HG03457 (cell line): ENCODE measurements at regions not wholly inside any gene's neighbourhood (a gene's known extent, or its start where the extent isn't known, plus 50 kb on each side); places are given as distances from the start of the nearest gene placed in this dataset.

ENCODE experiments used
- ATAC-seq: cut with Tn5 transposase; IDR thresholded peaks from one replicate; pipeline ENCODE4 v1.9.1; 2021; ENCODE audit warnings: moderate number of reproducible peaks; ENCODE audit not compliant: unreplicated experiment

DNA sequence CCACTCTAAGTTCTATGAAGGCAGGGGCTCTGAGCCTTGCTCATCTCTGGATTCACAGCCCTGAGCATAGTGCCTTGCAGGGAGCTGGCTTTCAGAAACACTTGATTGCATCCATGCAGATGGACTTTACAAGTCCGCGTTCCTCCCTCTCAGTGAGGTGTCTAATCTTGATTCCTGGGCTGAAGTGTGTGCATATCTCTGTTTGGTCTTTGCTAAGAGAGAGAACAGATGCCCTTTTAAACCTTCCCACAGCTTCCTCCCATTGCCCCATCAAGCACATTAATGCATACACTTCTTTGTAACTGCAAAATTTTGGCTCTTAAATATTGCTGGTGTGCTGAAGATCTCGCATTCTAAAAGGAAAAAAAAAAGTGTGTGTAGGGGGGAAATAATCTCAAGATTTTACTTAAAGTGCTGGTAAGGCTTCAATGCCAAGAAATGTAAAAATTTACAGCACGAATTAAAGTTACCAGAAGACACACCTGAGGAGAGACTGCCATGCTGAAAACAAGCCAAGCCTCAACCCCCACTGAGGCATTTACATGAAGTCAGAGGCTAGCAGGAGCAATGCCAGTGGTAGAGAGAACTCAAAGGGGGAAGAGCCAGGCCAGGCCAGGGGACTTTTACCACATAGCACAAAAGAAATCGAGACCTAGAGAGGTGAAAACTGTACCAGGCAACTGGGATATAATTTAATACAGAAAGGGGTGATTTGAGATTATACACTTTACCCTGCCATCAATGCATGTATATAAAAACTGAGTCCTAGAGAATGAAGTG, 492.1 kb downstream of the SOX6 start:
- ATAC-seq: no peak

DNA sequence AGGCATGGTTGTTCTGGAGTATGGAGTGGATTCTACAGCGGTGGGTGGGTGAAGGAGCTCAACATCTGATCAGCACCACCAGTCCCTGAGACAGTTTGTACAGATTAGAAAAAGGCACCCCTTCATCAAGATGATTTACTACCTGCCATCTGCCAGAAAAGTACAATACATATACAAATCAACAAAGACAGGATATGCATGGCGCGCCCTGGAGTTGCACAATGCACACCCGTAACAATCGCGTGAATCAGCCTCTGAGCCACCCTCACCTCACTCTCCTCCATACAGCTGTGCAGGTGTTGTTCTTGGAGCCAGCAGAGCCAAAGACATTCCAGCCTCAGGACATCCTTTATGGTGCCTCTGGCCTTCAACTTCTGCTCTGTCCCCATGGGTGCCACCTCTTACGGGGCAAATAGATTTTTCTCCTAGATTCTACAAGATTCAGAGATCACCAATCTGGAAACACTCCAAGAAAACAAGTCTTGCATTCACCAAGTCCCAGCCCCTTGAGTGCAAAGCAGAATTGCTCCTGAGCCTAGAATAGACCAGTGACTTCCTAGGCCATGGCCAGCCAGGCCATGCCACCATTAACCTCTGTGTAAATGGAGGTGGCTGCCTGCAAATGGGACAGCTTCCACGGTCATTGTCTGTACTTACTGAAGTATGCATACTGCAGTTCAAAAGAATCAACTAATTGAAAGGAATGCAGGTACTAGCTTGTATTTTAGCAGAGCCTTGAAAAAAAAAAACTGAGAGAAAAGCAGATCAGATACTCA, 490.9 kb downstream of the SOX6 start:
- no peak for ATAC-seq

DNA sequence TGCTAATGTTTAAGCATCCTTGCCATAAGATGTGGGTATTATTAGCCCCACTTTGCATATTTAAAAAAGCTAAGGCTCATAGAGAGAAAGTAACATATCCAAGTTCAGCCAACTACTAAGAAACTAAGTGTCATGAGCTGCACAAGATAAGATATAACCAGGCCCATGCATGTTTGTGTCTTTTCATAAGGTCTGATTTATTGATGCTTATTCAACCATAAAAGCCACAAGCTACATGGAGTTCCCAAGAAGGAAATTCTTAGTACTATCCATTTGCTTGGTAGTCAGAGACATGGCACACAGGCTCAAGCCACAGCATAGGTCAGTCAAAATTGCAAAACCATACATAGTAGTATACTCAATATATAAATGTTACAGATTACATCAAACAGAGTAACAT, 488.5 kb downstream of the SOX6 start:
- ATAC-seq: no peak

DNA sequence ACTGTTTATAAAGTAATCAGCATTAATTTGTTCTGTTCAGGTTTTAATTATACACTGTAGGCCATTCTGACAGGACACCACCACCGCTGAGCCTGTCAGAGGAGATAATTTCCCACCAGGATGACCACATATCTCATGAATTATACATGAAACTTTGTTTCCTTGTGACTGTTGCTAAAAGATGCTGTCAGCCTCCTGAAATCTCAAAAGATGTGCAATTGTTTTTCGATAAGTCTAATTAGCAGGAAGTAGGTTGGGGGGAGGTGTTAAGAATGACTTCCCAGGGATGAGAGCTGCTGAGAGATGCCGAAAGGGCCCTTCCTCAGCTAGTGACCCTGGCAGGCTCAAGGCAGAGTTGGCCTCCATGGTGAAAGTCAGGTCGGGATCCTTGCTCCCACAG, 485.4 kb downstream of the SOX6 start:
- ATAC-seq: no peak

DNA sequence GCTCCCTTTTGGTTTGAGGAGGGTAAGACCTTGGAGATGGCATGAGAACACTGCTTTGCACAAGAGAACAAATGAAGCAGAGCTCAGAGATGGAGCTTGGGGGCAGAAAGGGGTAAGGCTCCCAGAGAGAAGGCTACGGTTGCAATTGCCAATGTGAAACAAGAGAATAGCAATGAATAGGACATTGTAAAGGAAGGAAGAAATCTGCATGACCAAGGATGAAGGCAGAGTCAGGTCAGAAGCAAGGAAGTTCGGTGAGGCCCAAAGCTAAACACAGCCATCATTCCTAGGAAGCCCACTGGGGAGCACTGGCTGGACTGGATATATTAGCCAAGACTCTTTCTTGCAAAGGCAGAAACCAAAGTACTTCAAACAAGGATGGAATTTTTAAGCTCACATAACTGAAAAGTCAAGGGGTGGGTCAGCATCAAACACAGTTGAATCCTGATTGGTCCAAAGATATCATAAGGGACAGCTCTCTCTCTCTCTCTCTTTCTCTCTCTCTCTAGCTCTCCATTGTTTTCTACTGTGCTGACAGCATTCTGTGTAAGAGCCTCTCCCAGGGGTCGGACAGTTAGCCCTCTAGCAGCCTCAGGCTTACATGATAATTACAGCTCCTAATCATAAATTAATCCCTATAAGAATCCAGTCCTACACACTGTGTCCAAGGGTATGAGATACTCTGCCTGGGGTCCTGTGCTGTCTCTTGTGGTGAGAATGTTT, 484.3 kb downstream of the SOX6 start:
- no peak for ATAC-seq

DNA sequence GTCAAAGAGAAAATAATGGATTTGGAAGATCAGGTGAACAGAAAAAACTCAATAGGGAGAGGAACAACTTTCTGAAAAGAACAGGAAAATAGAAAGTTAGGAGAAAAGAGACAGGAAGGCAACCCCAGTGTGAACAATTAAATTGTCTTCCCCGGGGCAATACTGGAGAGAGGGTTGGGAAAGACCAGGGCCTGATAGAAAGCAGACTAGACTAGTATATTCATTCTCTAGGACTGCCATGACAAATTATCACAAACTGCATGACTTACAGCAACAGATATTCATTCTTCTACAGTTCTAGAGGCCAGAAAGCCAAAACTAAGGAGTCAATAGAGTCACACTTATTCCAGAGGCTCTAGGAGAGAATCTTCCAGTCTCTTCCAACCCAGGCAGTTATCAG, 482.8 kb downstream of the SOX6 start:
- ATAC-seq: no peak

DNA sequence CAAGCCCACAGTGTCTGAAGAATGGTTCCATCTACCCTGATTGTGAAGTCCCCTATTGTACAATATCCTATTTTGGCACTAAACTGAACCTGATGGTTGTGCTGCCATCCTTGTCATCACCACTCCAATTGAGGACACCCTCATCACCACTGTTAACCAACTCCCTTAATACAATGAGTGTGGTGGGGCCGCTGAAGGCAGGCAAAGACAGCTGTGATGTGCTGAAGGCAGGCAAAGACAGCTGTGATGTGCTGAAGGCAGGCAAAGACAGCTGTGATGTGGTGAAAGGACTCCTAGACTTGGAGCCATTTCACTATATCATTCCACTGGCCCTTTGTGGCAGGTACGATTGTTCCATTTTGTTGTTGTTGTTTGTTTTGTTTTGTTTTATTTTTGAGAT, 481.6 kb downstream of the SOX6 start:
- no peak for ATAC-seq

DNA sequence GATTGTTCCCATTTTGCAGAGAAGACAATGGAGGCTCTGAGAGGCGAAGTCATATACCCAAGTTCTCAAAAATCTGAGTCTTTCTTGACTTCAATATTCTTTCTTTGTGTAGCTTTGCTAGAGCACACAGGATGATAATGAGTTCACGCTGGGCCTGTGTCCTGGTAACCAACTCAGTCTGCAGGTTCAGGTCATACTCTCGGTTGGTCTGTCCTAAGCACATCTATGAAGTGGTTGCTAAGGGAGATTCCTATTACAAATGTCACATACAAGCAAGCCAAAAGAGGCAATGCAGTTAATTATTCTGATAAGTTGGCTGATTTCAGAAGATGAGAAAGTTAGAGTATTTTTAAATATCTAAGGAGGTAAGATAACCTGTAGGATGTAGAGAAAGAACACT, 481.0 kb downstream of the SOX6 start:
- ATAC-seq: no peak

DNA sequence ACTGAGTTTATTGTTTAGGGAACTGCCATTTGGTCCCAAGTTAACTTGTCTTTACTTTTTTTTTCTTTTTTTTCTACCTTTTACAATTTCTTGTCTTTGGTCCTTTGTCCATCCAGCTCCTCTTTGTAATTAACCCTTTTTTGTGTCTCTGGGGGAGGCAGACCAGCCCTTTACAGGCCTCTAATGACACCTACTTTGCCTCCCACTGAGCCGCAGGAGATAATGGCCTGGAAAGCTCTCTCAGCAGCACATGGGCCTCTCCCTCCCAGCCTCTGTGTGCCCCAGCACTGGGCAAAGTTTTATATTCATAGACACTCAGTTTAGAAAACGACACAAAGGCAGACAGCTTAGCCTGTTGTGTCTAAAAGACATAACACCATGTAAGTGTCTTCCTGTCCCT, 480.4 kb downstream of the SOX6 start:
- no peak for ATAC-seq

DNA sequence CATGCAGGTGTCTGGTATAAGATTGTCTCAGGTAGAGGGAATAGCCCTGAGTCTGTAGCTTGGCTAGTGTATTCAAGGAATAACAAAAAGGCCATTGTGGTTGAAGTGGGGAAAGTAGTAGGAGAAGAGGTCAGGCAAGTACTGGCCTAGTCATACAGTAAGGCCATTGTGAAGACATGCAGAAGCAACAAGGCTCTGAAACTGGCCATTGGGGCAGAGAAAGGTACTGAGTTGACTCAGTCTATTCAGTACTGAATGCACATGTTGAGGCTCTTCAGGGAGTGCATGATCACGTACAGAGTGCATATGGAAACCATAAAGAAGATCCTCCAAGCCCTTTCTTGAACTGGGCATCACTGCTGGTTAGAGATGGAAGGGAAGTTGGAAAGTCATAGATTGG, 477.6 kb downstream of the SOX6 start:
- no peak for ATAC-seq

DNA sequence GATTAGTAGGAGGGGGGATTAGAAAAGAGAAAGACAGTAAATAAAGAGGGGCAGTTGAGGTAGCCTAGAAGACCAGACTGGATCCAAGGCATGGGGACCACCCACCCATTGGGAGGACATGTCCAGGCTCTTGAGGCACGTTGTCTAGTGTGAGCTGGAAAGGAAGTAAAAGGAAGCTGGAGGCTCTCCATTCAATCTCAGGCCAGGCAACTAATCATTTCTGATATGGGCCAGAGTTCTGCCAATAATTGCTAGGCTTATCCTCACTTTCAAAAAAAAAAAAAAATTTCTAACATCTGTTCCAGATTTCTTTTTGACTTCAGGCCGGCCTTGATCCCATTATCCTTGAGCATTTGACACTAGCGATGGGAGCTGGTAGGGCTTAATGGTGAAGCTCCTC, 476.1 kb downstream of the SOX6 start:
- ATAC-seq: no peak

DNA sequence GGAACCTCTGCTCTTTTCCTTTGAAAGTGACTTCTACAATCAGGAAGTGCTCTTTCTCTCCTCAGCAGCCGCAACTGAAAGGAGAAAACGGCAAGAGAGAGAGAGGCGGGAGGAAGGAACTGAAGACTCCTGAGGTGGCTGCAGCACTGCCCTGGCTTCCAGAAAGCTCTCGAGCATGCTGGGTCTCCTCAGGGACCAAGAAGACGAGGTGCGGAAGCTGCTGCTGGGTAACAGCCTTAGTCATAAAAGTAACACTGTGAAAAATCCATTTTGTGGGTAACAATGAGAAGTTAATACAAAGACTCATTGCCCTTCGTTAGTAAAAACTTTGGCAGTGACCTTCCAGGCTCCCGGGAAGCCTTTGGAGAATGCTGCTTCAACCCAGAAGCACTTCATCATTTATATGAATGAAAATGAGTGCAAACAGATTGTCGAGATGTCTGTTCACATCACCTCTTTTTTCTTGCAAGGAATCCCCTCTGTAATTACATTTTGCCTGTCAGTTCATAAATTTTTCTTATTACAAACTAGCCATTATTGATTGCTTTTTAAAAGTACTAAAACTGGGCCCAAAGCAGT, 473.4 kb downstream of the SOX6 start:
- ATAC-seq: no peak

DNA sequence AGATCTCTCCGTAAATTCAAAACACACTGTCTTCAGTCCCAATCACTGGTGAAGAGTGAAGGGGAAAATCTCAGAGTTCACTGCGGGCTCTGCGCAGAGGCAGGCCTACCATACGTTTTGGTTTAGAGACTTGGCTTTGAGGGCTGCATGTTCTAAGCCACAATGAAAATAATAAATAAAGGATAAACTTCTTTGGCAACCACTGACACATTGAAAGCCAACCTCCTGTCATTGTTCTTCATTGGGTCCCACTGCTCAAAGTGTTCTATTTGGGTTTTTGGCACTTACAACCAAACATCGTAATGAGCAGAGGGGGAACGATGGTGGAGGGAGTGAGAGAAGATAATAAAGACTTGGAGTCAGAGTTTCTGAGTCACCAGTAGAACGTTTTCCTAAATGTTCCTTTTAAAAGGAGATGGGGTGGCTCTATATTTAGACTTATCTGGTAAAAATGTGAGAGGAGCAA, 472.9 kb downstream of the SOX6 start:
- no peak for ATAC-seq

DNA sequence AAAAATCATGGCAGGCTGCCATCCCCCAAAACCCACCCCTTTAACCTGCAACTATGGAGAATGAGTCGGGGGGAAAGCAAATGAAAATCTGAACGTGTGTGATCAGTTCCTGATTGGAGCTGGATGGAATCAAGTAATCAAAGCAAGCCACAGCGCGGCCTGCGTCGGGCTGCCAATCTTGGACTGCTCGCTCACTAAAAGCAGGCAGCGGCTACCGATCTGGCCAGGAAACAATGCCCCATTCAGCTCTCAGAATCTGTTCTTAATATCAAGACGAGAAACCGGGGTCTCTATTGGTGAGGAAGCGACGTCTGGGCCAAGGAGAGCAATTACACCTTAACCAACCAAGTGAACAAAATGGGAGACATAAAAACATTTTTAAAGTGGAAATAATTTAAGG, 472.2 kb downstream of the SOX6 start:
- no peak for ATAC-seq

DNA sequence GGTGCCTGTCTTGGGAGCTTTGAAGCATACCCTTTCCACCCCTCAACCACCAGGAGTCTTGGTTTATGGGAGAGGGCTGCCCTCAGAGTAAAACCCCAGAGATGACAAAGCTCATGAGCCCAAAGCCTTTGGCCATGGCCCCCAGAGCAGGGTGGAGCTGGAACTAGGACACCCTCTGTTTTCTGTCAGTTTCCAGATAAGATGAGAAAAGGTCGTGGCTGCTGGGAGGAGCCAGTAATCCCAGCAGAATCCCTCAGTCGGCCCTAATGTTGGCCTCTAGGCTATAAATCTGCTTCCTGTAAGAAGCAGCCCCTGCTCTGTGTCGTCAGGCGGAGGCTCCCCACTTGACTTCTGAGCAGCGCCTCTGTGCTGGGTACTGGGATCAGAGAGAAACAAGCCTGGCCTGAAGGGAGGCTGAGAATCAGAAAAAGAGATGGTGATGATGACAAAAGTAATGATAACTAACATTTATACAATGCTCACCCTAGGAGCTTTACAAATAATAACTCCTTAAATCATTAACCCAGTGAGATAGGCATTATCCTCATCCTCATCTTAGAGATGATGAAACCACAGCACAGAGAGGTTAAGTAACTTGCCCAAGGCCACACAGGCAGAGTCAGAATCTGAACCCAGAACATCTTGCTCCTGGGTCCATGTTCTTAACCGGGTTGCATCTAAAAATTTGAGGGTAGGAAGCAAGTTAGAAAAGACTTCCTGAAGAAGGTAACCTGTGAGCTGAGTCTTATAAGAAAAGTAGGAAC, 471.4 kb downstream of the SOX6 start:
- ATAC-seq: no peak

DNA sequence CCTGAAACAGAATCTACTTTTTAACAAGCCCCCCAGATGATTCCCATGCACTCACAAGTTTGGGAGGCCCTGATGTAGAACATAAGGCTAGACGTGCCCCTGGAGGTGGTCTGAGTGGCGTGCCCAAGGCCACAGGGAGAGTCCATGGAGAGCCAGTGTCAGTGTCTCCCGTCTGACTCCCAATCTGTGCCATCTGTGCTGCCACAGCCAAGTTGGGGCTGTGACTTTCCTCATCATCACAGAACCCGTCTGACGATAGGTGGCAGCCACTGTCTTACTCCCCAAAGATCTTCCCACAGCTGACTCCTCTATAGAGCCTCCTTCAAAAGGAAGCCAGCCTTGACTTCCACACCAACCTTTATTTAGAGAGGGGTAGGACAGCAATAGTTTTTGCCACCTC, 470.5 kb downstream of the SOX6 start:
- ATAC-seq: no peak

DNA sequence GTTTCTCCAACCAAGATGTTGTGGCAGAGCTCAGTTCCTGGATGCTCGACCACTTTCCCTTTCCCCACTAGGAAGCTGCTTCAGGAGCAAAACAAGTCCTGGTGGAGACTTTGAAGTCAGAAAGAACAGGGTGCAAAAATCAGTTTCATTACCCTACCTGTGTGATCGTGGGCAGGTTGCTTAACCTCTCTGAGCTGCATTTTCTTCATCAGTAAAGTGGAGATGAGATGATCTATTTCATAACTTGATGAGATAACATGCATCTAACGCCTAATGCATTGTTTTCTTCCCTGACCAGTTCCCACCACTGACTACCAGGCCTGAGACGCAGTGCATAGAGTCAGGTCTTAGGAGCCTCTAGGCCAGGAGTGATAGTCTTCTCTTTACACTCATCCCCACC, 470.0 kb downstream of the SOX6 start:
- ATAC-seq: no peak

DNA sequence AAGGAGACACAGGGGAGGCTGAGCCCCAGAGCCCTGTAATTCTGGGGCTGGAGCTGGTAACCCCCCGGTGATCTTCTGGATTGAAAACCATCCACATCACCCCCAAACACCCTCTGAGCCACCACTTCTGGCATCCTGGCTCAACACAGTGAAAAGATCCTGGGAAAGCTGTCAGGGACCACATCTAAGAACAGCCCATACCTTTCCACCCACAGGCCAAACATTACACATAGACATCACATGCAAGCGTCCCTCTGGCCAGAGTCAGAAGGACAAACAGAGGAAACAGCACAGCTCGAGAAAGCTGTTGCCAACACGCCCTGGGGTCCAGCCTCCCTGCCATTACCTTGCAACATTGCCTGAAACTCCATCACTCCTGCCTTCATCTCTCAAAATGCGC, 469.5 kb downstream of the SOX6 start:
- no peak for ATAC-seq

DNA sequence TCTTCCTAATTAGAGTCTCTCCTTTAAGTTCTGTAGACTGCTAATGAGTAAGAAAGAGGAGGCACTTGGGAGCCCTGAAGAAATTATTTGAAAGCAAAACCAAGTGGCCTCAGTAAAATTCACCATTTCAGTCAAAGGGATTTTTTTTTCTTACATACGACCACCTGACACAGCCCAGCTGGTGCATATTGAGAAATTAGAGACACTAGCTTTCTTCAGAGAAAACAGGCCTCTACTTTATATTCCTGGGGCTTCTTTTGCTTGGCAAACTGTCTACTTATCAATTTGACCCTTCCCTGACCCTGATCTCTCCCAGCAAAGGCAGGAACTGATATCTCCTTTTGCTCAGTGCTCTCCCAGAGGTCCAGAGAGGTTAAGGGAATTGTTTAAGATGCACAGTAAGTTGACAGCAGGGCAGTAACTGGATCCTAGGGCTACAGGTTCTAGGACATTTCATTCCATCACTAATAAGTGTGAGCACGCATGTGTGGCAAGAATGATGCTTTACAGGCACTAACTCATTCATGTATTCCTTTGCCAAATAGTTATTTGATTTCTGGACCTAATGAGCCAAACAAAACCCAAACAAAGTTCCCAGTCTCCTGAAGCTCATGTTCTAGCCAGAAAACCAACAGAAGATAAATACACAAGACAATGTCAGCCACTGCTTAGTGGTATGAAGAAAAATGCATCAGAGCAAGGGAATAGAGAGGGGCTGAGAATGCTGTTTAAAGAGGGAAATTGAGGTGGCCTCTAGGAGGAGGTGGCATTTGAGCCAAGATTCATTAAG, 467.6 kb downstream of the SOX6 start:
- no peak for ATAC-seq
